HEK293 (cell line): ENCODE measurements at regions not wholly inside any gene's neighbourhood (a gene's known extent, or its start where the extent isn't known, plus 50 kb on each side); places are given as distances from the start of the nearest gene placed in this dataset.

ENCODE experiments used
- CTCF ChIA-PET: fragments of 350-600 bp; formaldehyde crosslinking; extraction: SDS; loops from one replicate; lab custom pipeline; 2021; ENCODE audit warnings: antibody characterized with exemption; lab: Yijun Ruan, JAX
- POLR2A ChIA-PET: fragments of 300-600 bp; formaldehyde crosslinking; extraction: SDS; loops from one replicate; lab custom pipeline; 2020; ENCODE audit warnings: antibody characterized with exemption, inconsistent platforms; lab: Yijun Ruan, JAX
- H3K27ac ChIP-seq: fragments of 200-500 bp; sonication (Bioruptor generic); 2 replicates; pipeline ENCODE4 v1.5.1; 2014; ENCODE audit warnings: low read depth, low read length, control low read depth, inconsistent platforms; ENCODE audit errors: extremely low read depth
- H3K36me3 ChIP-seq, 2 experiments: fragments of 200-500 bp in 1 of 2; sonication (Bioruptor generic) in 1 of 2; 1 replicate in 1 of 2; 2 replicates in 1 of 2; pipeline ENCODE4 v1.5.1; 2014 to 2017; ENCODE audit warnings: inconsistent platforms in 2 of 2, low read length in 2 of 2; ENCODE audit not compliant: control insufficient read depth in 2 of 2, insufficient read depth in 1 of 2
- H3K4me1 ChIP-seq: fragments of 200-500 bp; sonication (Bioruptor generic); 2 replicates; pipeline ENCODE4 v1.5.1; 2014; ENCODE audit warnings: mild to moderate bottlenecking, low read length, inconsistent platforms; ENCODE audit not compliant: control insufficient read depth, insufficient read depth
- H3K4me3 ChIP-seq: 2 replicates; pipeline ENCODE4 v1.5.1; 2011; ENCODE audit warnings: low read depth, mild to moderate bottlenecking, control low read depth, low read length, moderate library complexity
- H3K9me3 ChIP-seq: fragments of 200-500 bp; sonication (Bioruptor generic); 2 replicates; pipeline ENCODE4 v1.5.1; 2014; ENCODE audit warnings: low read depth, low read length, inconsistent platforms; ENCODE audit not compliant: control insufficient read depth, insufficient read depth
- MEIS1 ChIP-seq: sonication (generic); formaldehyde crosslinking; IDR thresholded peaks from 2 replicates; pipeline ENCODE4 v1.8.1; 2022; ENCODE audit warnings: missing genetic modification reagents, mild to moderate bottlenecking, borderline replicate concordance
- PRDM6 ChIP-seq: fragments of 450-650 bp; formaldehyde crosslinking; IDR thresholded peaks from 2 replicates; pipeline ENCODE4 v1.5.1; 2017; ENCODE audit warnings: missing biosample characterization, missing genetic modification characterization
- SETDB1 ChIP-seq: IDR thresholded peaks from one replicate; pipeline ENCODE4 v1.6.1; 2017; ENCODE audit warnings: mild to moderate bottlenecking, low read length, moderate library complexity, mixed read lengths; ENCODE audit not compliant: insufficient read length
- TRIM28 ChIP-seq: IDR thresholded peaks from 2 replicates; pipeline ENCODE4 v1.6.1; 2011; ENCODE audit warnings: low read length, control low read depth, borderline replicate concordance
- ZBTB10 ChIP-seq: fragments of 450-650 bp; formaldehyde crosslinking; IDR thresholded peaks from 2 replicates; pipeline ENCODE4 v1.5.1; 2016; ENCODE audit warnings: missing biosample characterization, missing genetic modification characterization
- ZBTB49 ChIP-seq: fragments of 450-650 bp; formaldehyde crosslinking; IDR thresholded peaks from 2 replicates; pipeline ENCODE4 v1.5.1; 2016; ENCODE audit warnings: missing biosample characterization, missing genetic modification characterization, low read depth
- ZEB2 ChIP-seq: fragments of 450-650 bp; formaldehyde crosslinking; IDR thresholded peaks from 2 replicates; pipeline ENCODE4 v1.5.1; 2016; ENCODE audit warnings: missing biosample characterization, missing genetic modification characterization
- ZNF133 ChIP-seq: fragments of 450-650 bp; formaldehyde crosslinking; IDR thresholded peaks from 2 replicates; pipeline ENCODE4 v1.5.1; 2016; ENCODE audit warnings: missing biosample characterization, missing genetic modification characterization
- ZNF2 ChIP-seq: fragments of 450-650 bp; formaldehyde crosslinking; IDR thresholded peaks from 2 replicates; pipeline ENCODE4 v1.5.1; 2016; ENCODE audit warnings: missing biosample characterization, missing genetic modification characterization
- ZNF24 ChIP-seq: fragments of 450-650 bp; formaldehyde crosslinking; IDR thresholded peaks from 2 replicates; pipeline ENCODE4 v1.5.1; 2016; ENCODE audit warnings: missing biosample characterization, missing genetic modification characterization
- ZNF311 ChIP-seq: fragments of 450-650 bp; formaldehyde crosslinking; IDR thresholded peaks from 2 replicates; pipeline ENCODE4 v1.5.1; 2017; ENCODE audit warnings: missing biosample characterization, missing genetic modification characterization, borderline replicate concordance
- ZNF324 ChIP-seq: fragments of 450-650 bp; formaldehyde crosslinking; IDR thresholded peaks from 2 replicates; pipeline ENCODE4 v1.5.1; 2016; ENCODE audit warnings: missing biosample characterization, missing genetic modification characterization
- ZNF426 ChIP-seq: fragments of 450-650 bp; formaldehyde crosslinking; IDR thresholded peaks from 2 replicates; pipeline ENCODE4 v1.5.1; 2017; ENCODE audit warnings: missing biosample characterization, missing genetic modification characterization, mild to moderate bottlenecking, inconsistent platforms, moderate library complexity
- ZNF530 ChIP-seq: fragments of 450-650 bp; formaldehyde crosslinking; IDR thresholded peaks from 2 replicates; pipeline ENCODE4 v1.5.1; 2016; ENCODE audit warnings: low read depth, missing biosample characterization, missing genetic modification characterization
- ZNF555 ChIP-seq: fragments of 450-650 bp; formaldehyde crosslinking; conservative IDR thresholded peaks from 2 replicates; pipeline ENCODE4 v1.5.1; 2017; ENCODE audit warnings: missing biosample characterization, mild to moderate bottlenecking, missing genetic modification characterization, inconsistent platforms
- ZNF621 ChIP-seq: fragments of 450-650 bp; formaldehyde crosslinking; IDR thresholded peaks from 2 replicates; pipeline ENCODE4 v1.5.1; 2017; ENCODE audit warnings: missing biosample characterization, missing genetic modification characterization
- ZNF623 ChIP-seq: fragments of 450-650 bp; formaldehyde crosslinking; IDR thresholded peaks from 2 replicates; pipeline ENCODE4 v1.5.1; 2016; ENCODE audit warnings: missing biosample characterization, missing genetic modification characterization
- ZNF629 ChIP-seq: fragments of 450-650 bp; formaldehyde crosslinking; IDR thresholded peaks from 2 replicates; pipeline ENCODE4 v1.5.1; 2017; ENCODE audit warnings: missing biosample characterization, missing genetic modification characterization
- ZNF660 ChIP-seq: fragments of 450-650 bp; IDR thresholded peaks from 2 replicates; pipeline ENCODE4 v1.5.1; 2018; ENCODE audit warnings: missing biosample characterization, mild to moderate bottlenecking, missing genetic modification characterization
- ZNF692 ChIP-seq: fragments of 450-650 bp; formaldehyde crosslinking; IDR thresholded peaks from 2 replicates; pipeline ENCODE4 v1.5.1; 2016; ENCODE audit warnings: missing biosample characterization, missing genetic modification characterization
- ZNF830 ChIP-seq: fragments of 450-650 bp; IDR thresholded peaks from 2 replicates; pipeline ENCODE4 v1.5.0; 2018; ENCODE audit warnings: missing biosample characterization, missing genetic modification characterization, low read depth, mild to moderate bottlenecking, moderate library complexity
- ZNF843 ChIP-seq: fragments of 450-650 bp; formaldehyde crosslinking; IDR thresholded peaks from 2 replicates; pipeline ENCODE4 v1.5.1; 2016; ENCODE audit warnings: missing biosample characterization, missing genetic modification characterization
- ZSCAN30 ChIP-seq: fragments of 450-650 bp; IDR thresholded peaks from 2 replicates; pipeline ENCODE4 v1.5.1; 2018; ENCODE audit warnings: missing biosample characterization, mild to moderate bottlenecking, missing genetic modification characterization, moderate library complexity

- H3K27ac ChIP-seq: no peak overlapping the region
- no peak overlapping the region for H3K4me3 ChIP-seq
- no peaks in the 10 kb centered on the region for H3K4me1 ChIP-seq
- TF ChIP-seq ZNF324 (tag by site-specific recombination) (no peak), ZNF24 (no peak), ZNF311 (tag by site-specific recombination) (no peak), ZNF629 (tag by site-specific recombination) (no peak), ZBTB49 (tag by site-specific recombination) (no peak), ZNF623 (tag by site-specific recombination) (no peak), ZNF830 (tag by site-specific recombination) (no peak), MEIS1 (CRISPR knock-in tag) (no peak), ZSCAN30 (tag by site-specific recombination) (no peak), ZNF843 (tag by site-specific recombination) (no peak), ZEB2 (tag by site-specific recombination) (no peak), ZNF426 (tag by site-specific recombination) (no peak)
- TF ChIP-seq, all 188 proteins: peak for 0
- ChIA-PET CTCF (no interaction called here), POLR2A (no interaction called here)
- Histone ChIP-seq H3K9me3 (no peaks in the 10 kb centered on the region), H3K36me3 (no peaks in the 10 kb centered on the region)
Observed at GRCh38 chr15:62717496-62717895, 325.1 kb upstream of the TPM1 start.

GRCh38 chr15:62719316-62719715 is 323.2 kb upstream of the TPM1 start:
- Histone ChIP-seq H3K4me1 (no peaks in the 10 kb centered on the region), H3K4me3 (no peak overlapping the region), H3K27ac (no peak overlapping the region), H3K9me3 (no peaks in the 10 kb centered on the region), H3K36me3 (no peaks in the 10 kb centered on the region)
- TF ChIP-seq ZNF2 (tag by site-specific recombination): no peak
- TF ChIP-seq TRIM28: no peak
- no peak for TF ChIP-seq ZBTB10
- no peak for TF ChIP-seq PRDM6 (tag by site-specific recombination)
- no peak for TF ChIP-seq SETDB1
- ChIA-PET CTCF (no interaction called here), POLR2A (no interaction called here)

- ChIA-PET POLR2A (no interaction called here), CTCF (no interaction called here)
- Histone ChIP-seq H3K27ac (no peak overlapping the region), H3K36me3 (no peaks in the 10 kb centered on the region), H3K4me1 (no peaks in the 10 kb centered on the region), H3K4me3 (no peak overlapping the region), H3K9me3 (no peaks in the 10 kb centered on the region)
- no peak for TF ChIP-seq ZNF555 (tag by site-specific recombination)
- no peak for TF ChIP-seq ZNF692 (tag by site-specific recombination)
- no peak for TF ChIP-seq ZNF621 (tag by site-specific recombination)
- TF ChIP-seq MEIS1 (CRISPR knock-in tag): no peak
- TF ChIP-seq ZNF530 (tag by site-specific recombination): no peak
- TF ChIP-seq ZNF660 (tag by site-specific recombination): no peak
- TF ChIP-seq ZNF133: no peak
Observed at GRCh38 chr15:62722237-62722636, 320.3 kb upstream of the TPM1 start.
